Kidney epithelial cell (primary cell): ENCODE measurements at regions not wholly inside any gene's neighbourhood (a gene's known extent, or its start where the extent isn't known, plus 50 kb on each side); places are given as distances from the start of the nearest gene placed in this dataset.

Experiments
- DNase-seq: peaks from one replicate; pipeline ENCODE4 v3.0.0-alpha.2; 2010; ENCODE audit warnings: low read depth
- H3K27me3 ChIP-seq: 2 replicates; pipeline ENCODE4 v1.6.0; 2011; ENCODE audit warnings: low read length; ENCODE audit not compliant: control insufficient read depth, insufficient read depth
- H3K36me3 ChIP-seq: 2 replicates; pipeline ENCODE4 v1.5.1; 2011; ENCODE audit warnings: low read length; ENCODE audit not compliant: control insufficient read depth, insufficient read depth
- H3K4me3 ChIP-seq: 2 replicates; pipeline ENCODE4 v1.5.1; 2011; ENCODE audit warnings: low read depth, mild to moderate bottlenecking, control low read depth, low read length
- TF ChIP-seq, protein P1 (sequence below): IDR thresholded peaks from 2 replicates; pipeline ENCODE4 v1.5.1; 2011; ENCODE audit warnings: mild to moderate bottlenecking, moderate library complexity, low read length, control low read depth, inconsistent platforms; ENCODE audit not compliant: insufficient read depth, poor library complexity, severe bottlenecking

DNA sequence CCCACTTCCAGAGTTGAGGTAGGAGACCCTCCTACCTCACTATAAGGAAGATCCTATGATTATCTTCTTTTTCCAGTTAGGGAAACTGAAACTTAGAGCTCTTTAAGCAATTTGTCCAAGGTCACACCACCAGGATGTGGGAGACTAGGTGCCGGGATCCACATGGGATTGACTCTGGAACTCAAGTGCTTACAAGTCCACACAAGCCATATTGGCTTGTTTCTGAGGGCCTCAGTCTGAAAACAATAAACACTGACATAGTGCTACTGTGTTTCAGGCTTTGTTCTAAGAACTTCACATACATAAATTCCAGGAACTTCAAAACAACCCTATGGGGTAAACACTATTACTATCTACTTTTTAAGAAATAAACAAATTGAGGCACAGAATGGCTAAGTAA, 481.3 kb downstream of the ZSWIM6 start:
- Histone ChIP-seq H3K27me3 (no peaks in the 10 kb centered on the region), H3K36me3 (no peaks in the 10 kb centered on the region), H3K4me3 (no peak overlapping the region)
- TF ChIP-seq, protein P1, sequence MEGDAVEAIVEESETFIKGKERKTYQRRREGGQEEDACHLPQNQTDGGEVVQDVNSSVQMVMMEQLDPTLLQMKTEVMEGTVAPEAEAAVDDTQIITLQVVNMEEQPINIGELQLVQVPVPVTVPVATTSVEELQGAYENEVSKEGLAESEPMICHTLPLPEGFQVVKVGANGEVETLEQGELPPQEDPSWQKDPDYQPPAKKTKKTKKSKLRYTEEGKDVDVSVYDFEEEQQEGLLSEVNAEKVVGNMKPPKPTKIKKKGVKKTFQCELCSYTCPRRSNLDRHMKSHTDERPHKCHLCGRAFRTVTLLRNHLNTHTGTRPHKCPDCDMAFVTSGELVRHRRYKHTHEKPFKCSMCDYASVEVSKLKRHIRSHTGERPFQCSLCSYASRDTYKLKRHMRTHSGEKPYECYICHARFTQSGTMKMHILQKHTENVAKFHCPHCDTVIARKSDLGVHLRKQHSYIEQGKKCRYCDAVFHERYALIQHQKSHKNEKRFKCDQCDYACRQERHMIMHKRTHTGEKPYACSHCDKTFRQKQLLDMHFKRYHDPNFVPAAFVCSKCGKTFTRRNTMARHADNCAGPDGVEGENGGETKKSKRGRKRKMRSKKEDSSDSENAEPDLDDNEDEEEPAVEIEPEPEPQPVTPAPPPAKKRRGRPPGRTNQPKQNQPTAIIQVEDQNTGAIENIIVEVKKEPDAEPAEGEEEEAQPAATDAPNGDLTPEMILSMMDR: no peak
- no peak for DNase-seq

DNA sequence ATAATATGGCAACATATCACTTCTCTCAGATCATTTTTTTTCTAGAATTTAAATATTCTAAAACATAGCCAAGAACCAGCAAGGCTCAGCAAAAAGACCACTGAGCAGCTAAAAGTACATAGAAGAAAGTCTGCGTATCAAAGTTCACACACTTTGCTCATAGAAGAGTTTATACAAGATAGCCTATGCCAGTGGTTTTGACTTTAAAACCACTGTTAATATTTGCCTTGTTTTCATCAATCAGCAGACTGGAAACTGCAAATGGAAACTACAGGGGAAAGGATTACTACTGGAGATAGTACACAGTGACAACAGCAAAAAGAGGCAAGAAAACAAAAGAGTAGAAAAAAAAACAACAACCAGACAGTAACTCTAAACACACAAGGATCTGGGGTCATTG, 483.3 kb downstream of the ZSWIM6 start:
- Histone ChIP-seq H3K27me3 (no peaks in the 10 kb centered on the region), H3K4me3 (no peak overlapping the region), H3K36me3 (no peaks in the 10 kb centered on the region)
- TF ChIP-seq, protein P1: no peak
- DNase-seq: no peak

DNA sequence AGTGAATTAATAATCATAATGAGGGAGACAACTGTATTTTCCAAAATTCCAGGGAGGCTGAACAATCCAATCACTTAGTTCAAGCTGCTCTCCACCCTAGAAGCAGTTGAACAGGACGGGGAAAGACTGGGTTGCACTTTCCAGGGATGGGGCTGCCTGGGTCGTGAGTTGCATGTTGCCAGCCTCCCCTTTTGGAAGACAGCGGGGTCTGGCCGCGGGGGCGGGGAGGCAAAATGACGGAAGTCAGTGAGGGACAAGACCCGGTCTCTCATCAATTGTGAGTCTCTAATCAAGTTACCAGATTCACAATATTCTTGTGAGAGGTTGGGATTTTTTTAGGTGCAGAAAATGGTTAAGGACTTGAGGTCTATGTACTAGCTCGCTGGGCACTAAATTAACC, 484.1 kb downstream of the ZSWIM6 start:
- TF ChIP-seq, protein P1: no peak
- no peak for DNase-seq
- Histone ChIP-seq H3K4me3 (no peak overlapping the region), H3K36me3 (no peaks in the 10 kb centered on the region), H3K27me3 (no peaks in the 10 kb centered on the region)

DNA sequence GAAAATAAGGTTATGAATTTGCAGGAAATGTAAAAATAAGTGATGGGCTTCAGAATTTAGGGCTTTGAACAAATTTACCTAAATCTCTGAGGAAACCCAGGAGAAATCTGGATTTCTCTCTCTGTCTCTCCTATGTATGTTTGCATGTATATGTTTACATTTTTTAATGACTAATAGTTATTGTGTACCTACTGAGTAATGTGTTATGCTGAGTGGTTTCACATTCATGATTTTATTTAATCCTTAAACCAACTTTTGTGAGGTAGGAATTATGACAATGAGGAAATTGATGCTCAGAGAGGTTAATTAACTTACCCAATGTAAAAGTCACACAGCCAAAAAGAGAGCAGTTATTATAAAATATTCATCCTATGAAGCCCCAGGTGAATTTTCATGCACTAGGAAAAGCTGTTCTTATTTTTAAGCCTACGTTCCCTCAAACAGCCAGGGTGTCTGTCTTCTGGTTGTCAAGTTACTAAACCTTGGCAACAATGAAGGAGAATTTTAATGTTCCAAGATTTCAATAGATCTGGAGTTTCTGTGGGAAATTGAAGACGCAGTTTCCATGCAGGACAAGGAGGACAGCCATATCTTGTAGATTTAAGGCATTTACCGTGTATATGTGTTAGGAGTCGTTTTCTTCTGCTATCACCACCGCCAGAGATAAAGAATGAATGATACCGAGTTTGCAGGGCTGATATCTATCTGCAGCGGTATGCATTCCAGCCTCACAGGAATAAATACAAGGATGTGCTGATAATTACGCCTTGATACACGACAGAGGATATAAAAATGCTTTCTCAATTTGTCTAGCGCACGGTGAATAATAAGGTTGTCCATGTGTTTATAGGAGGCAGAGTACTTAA, 484.8 kb downstream of the ZSWIM6 start:
- Histone ChIP-seq H3K4me3 (no peak overlapping the region), H3K36me3 (no peaks in the 10 kb centered on the region), H3K27me3 (no peaks in the 10 kb centered on the region)
- TF ChIP-seq, protein P1: no peak
- DNase-seq: no peak

DNA sequence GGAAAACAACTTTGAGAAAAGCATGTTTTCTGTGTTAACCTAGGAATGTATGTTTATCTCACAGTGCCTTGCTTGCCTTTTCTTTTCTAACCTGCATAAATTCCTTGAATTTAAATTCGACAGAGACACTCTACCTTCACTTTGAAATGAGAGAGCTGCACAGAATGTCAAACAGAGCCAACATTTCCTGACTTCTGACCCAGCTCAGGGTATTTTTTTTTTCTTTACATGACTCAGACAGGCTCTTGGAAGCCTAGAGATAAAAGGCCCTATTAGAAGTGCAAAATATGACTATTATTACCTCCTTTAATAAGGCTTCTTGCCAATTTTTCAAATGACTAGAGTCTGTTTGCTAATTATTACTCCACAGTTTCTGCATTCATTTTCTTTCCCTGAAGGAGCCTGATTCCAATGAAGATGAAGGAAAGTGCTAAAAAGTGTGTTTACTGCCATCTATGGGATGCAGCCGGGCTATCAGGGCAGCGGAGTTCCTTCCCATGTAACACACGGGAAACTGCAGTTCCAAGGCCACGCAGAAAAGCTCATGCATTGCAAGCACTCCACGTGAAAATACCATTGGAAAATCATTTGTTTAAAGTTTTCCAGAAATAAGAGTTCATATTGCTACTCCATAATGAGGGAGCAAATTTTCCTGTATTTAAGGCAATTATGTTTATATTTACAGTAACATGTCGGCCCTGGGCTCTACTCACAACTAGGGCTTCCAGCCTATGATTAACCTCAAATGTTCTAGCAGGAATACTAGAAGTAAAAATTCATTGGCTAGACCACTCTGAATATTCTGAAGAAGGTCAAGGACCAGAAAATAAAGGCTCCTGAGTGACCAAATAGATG, 485.6 kb downstream of the ZSWIM6 start:
- Histone ChIP-seq H3K36me3 (no peaks in the 10 kb centered on the region), H3K27me3 (no peaks in the 10 kb centered on the region), H3K4me3 (no peak overlapping the region)
- TF ChIP-seq, protein P1: peak; percentile 81
- peak; percentile 12 for DNase-seq
